Posterior vena cava (tissue), 2 donors: ENCODE measurements at regions not wholly inside any gene's neighbourhood (a gene's known extent, or its start where the extent isn't known, plus 50 kb on each side); places are given as distances from the start of the nearest gene placed in this dataset.
"Not testable (repeated sequence)": the region's sequence is repeated elsewhere in the genome, so short reads cannot be mapped to it uniquely, and the experiment has no call there.

Experiments used
- DNase-seq: peaks from one replicate; pipeline ENCODE4 v3.0.0-alpha.2; 2020; ENCODE audit warnings: low spot score
- intact Hi-C, 2 donors: fragments of 100-400 bp; cut with DNase I; formaldehyde crosslinking; loops; one replicate each; pipeline versions ENCODE4 v1.14.1 to v1.14.2; 2022 to 2023
- donor health status: DM: yes; HTN: yes; CAD: no.
- donor health status: DM: yes; HTN: yes; CAD: no.

GRCh38 chr2:237228281-237228625 lies 142.6 kb downstream of the COPS8 start:
- no peak for DNase-seq
- intact Hi-C loops, result loop anchor here in 1 of 2 donors (10.0 kb wide), 1 partner anchor 53 kb away; no protein-coding TSS in a partner anchor

GRCh38 chr2:237229905-237230304 lies 144.2 kb downstream of the COPS8 start:
- intact Hi-C loops, result loop anchor here in 1 of 2 donors (10.0 kb wide), 1 partner anchor 55 kb away; no protein-coding TSS in a partner anchor
- no peak for DNase-seq

GRCh38 chr2:237230355-237230754 lies 144.7 kb downstream of the COPS8 start:
- no peak for DNase-seq
- intact Hi-C loops, result no loop called here

- intact Hi-C loops, result no loop called here
- DNase-seq, result peak; percentile 83
These were observed 145.9 kb downstream of the COPS8 start for GRCh38 chr2:237231593-237231992.

GRCh38 chr2:237232166-237232565 lies 146.5 kb downstream of the COPS8 start:
- intact Hi-C loops, result no loop called here
- DNase-seq, result no peak

- intact Hi-C loops, result loop anchor here in 1 of 2 donors (1.0 kb wide), 1 partner anchor 8 kb away; no protein-coding TSS in a partner anchor
- DNase-seq, result no peak
These were observed 148.6 kb downstream of the COPS8 start for GRCh38 chr2:237234268-237234667.

GRCh38 chr2:237235383-237236095 lies 149.8 kb downstream of the COPS8 start:
- intact Hi-C loops, result no loop called here
- DNase-seq, result no peak

- no peak for DNase-seq
- intact Hi-C loops, result no loop called here
These were observed 150.5 kb downstream of the COPS8 start for GRCh38 chr2:237236188-237236587.

GRCh38 chr2:237238249-237238648 lies 152.6 kb downstream of the COPS8 start:
- intact Hi-C loops, result no loop called here

GRCh38 chr2:237240252-237240651 lies 154.6 kb downstream of the COPS8 start:
- intact Hi-C loops, result no loop called here
- no peak for DNase-seq

More at GRCh38 chr2:237238249-237238648, 152.6 kb downstream of the COPS8 start:
- DNase-seq, result no peak

GRCh38 chr2:237240868-237241267 lies 155.2 kb downstream of the COPS8 start:
- intact Hi-C loops, DNase-seq: not testable (repeated sequence)

GRCh38 chr2:237242091-237242536 lies 156.4 kb downstream of the COPS8 start:
- no peak for DNase-seq
- intact Hi-C loops, result no loop called here

- intact Hi-C loops, result no loop called here
- DNase-seq, result no peak
These were observed 157.8 kb downstream of the COPS8 start for GRCh38 chr2:237243487-237243886.

GRCh38 chr2:237244178-237244577 lies 158.5 kb downstream of the COPS8 start:
- intact Hi-C loops, result no loop called here
- DNase-seq, result no peak

GRCh38 chr2:237244976-237245646 lies 159.4 kb downstream of the COPS8 start:
- intact Hi-C loops, result no loop called here
- no peak for DNase-seq

GRCh38 chr2:237250599-237250998 lies 163.4 kb downstream of the COL6A3 start:
- DNase-seq, result no peak

GRCh38 chr2:237251986-237252385 lies 162.0 kb downstream of the COL6A3 start:
- no peak for DNase-seq
- intact Hi-C loops, result no loop called here

More at GRCh38 chr2:237250599-237250998, 163.4 kb downstream of the COL6A3 start:
- intact Hi-C loops, result no loop called here

GRCh38 chr2:237253046-237253702 lies 160.8 kb downstream of the COL6A3 start:
- intact Hi-C loops, result no loop called here
- DNase-seq, result no peak

- no peak for DNase-seq
- intact Hi-C loops, result no loop called here
These were observed 159.5 kb downstream of the COL6A3 start for GRCh38 chr2:237254369-237254861.
